Endothelial cell (in vitro differentiated cells): ENCODE measurements at regions not wholly inside any gene's neighbourhood (a gene's known extent, or its start where the extent isn't known, plus 50 kb on each side); places are given as distances from the start of the nearest gene placed in this dataset.

Source experiments
- DNase-seq: peaks from one replicate; pipeline ENCODE4 v3.0.0; 2021; ENCODE audit warnings: low spot score
- H3K27ac Mint-ChIP-seq: one replicate; pipeline ENCODE4 v1.8.0; 2021; ENCODE audit warnings: mixed read lengths, inconsistent platforms; ENCODE audit not compliant: unreplicated experiment
- H3K27me3 Mint-ChIP-seq: one replicate; pipeline ENCODE4 v1.8.0; 2021; ENCODE audit warnings: mild to moderate bottlenecking, moderate library complexity, mixed read lengths, inconsistent platforms; ENCODE audit not compliant: unreplicated experiment
- H3K36me3 Mint-ChIP-seq: one replicate; pipeline ENCODE4 v1.8.0; 2021; ENCODE audit warnings: mild to moderate bottlenecking, low read depth, mixed read lengths, inconsistent platforms; ENCODE audit not compliant: unreplicated experiment
- H3K4me1 Mint-ChIP-seq: one replicate; pipeline ENCODE4 v1.8.0; 2021; ENCODE audit warnings: mild to moderate bottlenecking, mixed read lengths, inconsistent platforms; ENCODE audit not compliant: unreplicated experiment
- H3K4me3 Mint-ChIP-seq: one replicate; pipeline ENCODE4 v1.8.0; 2021; ENCODE audit warnings: mild to moderate bottlenecking, mixed read lengths, inconsistent platforms; ENCODE audit not compliant: unreplicated experiment
- H3K9me3 Mint-ChIP-seq: one replicate; pipeline ENCODE4 v1.8.0; 2021; ENCODE audit warnings: mixed read lengths, inconsistent platforms; ENCODE audit not compliant: unreplicated experiment
- TF ChIP-seq, protein P1 (sequence below): fragments of 200-600 bp; sonication (generic); IDR thresholded peaks from one replicate; pipeline ENCODE4 v1.5.0; 2021; ENCODE audit warnings: antibody characterized with exemption; ENCODE audit not compliant: unreplicated experiment

DNA sequence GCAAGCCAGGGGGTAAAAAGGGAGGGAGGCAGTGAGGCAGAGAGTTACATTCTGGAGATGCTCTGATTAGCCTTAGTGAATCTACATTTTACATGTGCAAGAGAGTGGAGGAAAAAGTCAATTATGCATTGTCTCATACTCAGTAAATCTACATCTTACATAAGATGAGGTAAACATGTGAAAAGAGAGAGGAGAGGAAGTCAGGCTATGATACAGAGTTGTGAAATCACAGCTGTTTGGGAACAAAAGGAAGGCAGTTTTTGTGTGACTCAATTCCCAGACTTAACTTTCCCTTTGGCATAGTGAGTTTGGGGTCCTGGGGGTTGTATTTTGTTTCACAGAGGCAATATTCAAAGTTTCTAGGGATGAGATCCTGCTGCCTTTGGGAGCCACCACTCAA is 67.8 kb downstream of the GP2 start:
- TF ChIP-seq, protein P1, sequence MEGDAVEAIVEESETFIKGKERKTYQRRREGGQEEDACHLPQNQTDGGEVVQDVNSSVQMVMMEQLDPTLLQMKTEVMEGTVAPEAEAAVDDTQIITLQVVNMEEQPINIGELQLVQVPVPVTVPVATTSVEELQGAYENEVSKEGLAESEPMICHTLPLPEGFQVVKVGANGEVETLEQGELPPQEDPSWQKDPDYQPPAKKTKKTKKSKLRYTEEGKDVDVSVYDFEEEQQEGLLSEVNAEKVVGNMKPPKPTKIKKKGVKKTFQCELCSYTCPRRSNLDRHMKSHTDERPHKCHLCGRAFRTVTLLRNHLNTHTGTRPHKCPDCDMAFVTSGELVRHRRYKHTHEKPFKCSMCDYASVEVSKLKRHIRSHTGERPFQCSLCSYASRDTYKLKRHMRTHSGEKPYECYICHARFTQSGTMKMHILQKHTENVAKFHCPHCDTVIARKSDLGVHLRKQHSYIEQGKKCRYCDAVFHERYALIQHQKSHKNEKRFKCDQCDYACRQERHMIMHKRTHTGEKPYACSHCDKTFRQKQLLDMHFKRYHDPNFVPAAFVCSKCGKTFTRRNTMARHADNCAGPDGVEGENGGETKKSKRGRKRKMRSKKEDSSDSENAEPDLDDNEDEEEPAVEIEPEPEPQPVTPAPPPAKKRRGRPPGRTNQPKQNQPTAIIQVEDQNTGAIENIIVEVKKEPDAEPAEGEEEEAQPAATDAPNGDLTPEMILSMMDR, result no peak
- no peak overlapping the region for H3K27ac Mint-ChIP-seq

DNA sequence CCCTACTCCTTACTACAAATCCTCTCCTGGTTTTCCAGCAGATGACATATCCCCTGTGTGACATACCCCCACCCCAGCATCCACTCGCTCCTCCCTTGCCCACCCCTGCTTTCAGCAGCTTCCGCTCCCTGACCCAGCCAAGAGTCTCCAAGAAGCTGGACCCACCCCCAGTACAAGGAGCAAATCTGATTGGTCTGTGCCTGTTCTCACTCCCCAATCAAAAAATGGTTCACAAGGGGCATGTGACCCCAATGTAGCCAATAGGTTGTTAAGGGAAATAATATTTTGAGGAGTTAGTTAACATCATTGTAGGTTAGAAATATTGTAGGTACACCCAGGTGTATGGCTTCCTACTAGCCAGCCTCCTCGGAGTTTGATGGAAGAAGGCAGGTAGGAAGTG is 70.1 kb downstream of the GP2 start:
- Mint-ChIP-seq H3K4me3 (no peak overlapping the region), H3K27ac (no peak overlapping the region), H3K4me1 (peaks cover 7% of the 10 kb centered on the region), H3K9me3 (peaks cover 5% of the 10 kb centered on the region), H3K36me3 (no peaks in the 10 kb centered on the region), H3K27me3 (no peaks in the 10 kb centered on the region)
- TF ChIP-seq, protein P1, result no peak
- DNase-seq, result no peak

More for the DNA sequence above, 67.8 kb downstream of the GP2 start:
- Mint-ChIP-seq H3K27me3 (no peaks in the 10 kb centered on the region), H3K4me1 (peaks cover 10% of the 10 kb centered on the region), H3K9me3 (peaks cover 5% of the 10 kb centered on the region), H3K36me3 (no peaks in the 10 kb centered on the region), H3K4me3 (no peak overlapping the region)
- DNase-seq, result no peak

DNA sequence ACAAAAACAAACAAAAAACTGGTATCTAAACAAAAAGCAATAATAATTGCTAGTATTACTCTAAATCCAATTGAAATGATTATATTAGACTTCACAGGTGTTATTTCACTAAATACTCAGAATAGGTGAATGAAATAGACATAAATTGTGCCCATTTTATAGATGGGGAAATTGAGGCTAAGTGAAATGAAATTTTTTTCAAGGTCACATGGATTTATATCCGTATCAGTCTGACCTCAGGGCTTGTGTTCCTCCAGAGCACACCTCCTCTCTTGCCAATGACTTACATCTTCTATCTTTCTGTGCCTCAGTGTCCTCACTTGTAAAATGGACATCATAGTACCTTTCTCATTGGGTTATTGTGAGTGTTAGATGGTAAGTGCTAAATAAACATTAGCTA is 72.3 kb downstream of the GP2 start:
- Mint-ChIP-seq H3K27ac (no peak overlapping the region), H3K4me1 (peaks cover 7% of the 10 kb centered on the region), H3K9me3 (peaks cover 5% of the 10 kb centered on the region), H3K36me3 (no peaks in the 10 kb centered on the region), H3K4me3 (no peak overlapping the region), H3K27me3 (no peaks in the 10 kb centered on the region)
- DNase-seq, result no peak
- TF ChIP-seq, protein P1, result no peak

DNA sequence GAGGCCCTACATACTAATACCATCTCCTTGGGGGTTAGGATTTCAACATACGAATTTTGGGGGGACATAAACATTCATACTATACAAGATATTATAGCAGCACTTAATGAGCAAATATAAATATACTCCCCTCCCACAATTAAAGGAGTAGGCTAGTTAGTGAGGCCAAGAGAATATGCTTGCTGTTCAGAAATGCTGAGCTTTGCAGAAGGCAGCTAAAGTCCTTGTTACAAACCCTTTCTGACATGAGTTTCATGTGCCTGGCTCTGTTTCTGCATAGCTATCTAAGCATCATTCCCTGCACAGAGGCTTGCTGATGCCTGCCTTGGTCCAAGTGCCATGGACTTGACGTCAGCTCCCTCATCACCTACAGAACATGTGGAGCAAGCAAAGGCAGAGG is 73.5 kb downstream of the GP2 start:
- Mint-ChIP-seq H3K4me3 (no peak overlapping the region), H3K36me3 (no peaks in the 10 kb centered on the region), H3K27me3 (no peaks in the 10 kb centered on the region), H3K27ac (no peak overlapping the region), H3K9me3 (no peaks in the 10 kb centered on the region), H3K4me1 (peaks cover 7% of the 10 kb centered on the region)
- no peak for DNase-seq
- TF ChIP-seq, protein P1, result no peak

DNA sequence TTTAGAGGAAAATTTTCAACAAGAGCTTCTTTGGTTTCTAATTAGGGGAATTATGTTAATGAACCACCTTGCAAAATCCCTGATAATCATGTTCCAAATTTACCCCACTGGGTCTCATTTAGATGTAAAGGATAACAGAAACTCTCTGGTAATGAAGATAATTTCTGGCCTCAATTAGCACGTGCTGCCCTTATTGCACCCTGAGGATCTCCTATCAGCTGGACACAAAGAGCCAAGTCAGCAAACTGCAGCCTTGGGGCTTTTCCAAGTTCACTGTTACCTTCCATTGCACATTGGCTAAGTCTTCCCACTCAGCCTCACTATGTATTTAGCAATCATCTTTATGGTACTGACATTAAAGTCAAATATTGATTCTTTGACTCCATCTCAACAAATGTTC is 78.1 kb downstream of the GP2 start:
- Mint-ChIP-seq H3K9me3 (no peaks in the 10 kb centered on the region), H3K36me3 (no peaks in the 10 kb centered on the region), H3K27me3 (no peaks in the 10 kb centered on the region), H3K27ac (no peak overlapping the region), H3K4me1 (peaks cover 6% of the 10 kb centered on the region), H3K4me3 (no peak overlapping the region)
- no peak for DNase-seq
- TF ChIP-seq, protein P1, result no peak
